ENCODE measurements at regions not wholly inside any gene's neighbourhood (a gene's known extent, or its start where the extent isn't known, plus 50 kb on each side); places are given as distances from the start of the nearest gene placed in this dataset.

DNA sequence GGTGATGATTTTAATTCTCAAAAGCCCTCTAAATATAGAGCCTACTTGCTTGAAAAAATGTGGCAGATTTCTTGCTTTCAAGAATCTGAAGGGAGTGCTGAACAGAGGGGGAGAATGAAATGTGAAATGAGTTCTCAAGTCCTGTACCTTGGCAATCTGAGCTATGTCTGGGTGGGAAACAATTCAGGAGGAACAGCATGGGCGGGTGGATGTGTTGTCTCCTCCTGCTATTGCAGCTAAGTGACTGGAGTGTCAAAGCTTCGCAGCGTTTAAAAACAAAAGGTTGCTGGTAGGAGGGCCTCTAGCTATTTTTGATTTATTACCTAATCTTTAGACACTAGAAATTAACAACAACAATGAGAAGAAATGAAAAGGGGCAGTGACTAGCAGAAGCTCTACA is 102.5 kb upstream of the ARG1 start:
- no peak overlapping the region for H3K27ac ChIP-seq (ENCODE audit: insufficient read depth, low read length)
- WGBS, 2 experiments (ENCODE audit: extremely low coverage in 2 of 2, insufficient read length in 1 of 2): no CpG with 5 or more reads among the region's 3 CpGs
- H2BK120ac ChIP-seq (ENCODE audit: low read depth, low read length): no peak overlapping the region
- H3K9me3 ChIP-seq (ENCODE audit: control insufficient read depth, insufficient read depth, low read length): peaks cover 2% of the 10 kb centered on the region; the same call in 1 of the 2 replicates
- H2AK9ac ChIP-seq (replicated peaks; ENCODE audit: low read depth, low read length, poor library complexity): no peak overlapping the region
- H3K79me1 ChIP-seq (ENCODE audit: low read depth in 1 of 2, low read length in 2 of 2): no peaks in the 10 kb centered on the region
- no peak overlapping the region for H2BK5ac ChIP-seq (ENCODE audit: low read depth, low read length, poor library complexity, severe bottlenecking)
- H3K18ac ChIP-seq (ENCODE audit: low read depth, low read length): no peak overlapping the region
- POLR2A ChIA-PET (ENCODE audit: unreplicated experiment): no interaction called here
- H4K91ac ChIP-seq (ENCODE audit: insufficient read depth, low read depth, low read length): no peak overlapping the region
- no peak overlapping the region for H2AK5ac ChIP-seq (ENCODE audit: low read depth, low read length)
- peaks cover 2% of the 10 kb centered on the region; the same call in 1 of the 2 replicates for H3K27me3 ChIP-seq (ENCODE audit: control insufficient read depth, insufficient read depth, low read length)
- H3K4me3 ChIP-seq (ENCODE audit: insufficient read depth, low read depth, low read length): no peak overlapping the region
- H2AFZ ChIP-seq (replicated peaks; ENCODE audit: low read length, poor library complexity): no peak overlapping the region
- H3K9me1 ChIP-seq (ENCODE audit: insufficient read depth, low read length): no peaks in the 10 kb centered on the region
- H3K56ac ChIP-seq (ENCODE audit: extremely low read depth, insufficient read depth, low read length): no peak overlapping the region
- no peaks in the 10 kb centered on the region for H3K4me1 ChIP-seq (ENCODE audit: control insufficient read depth, insufficient read depth, low read length)
- H3K4ac ChIP-seq (ENCODE audit: low read depth, low read length): no peak overlapping the region
- H4K8ac ChIP-seq (ENCODE audit: low read depth in 2 of 2, low read length in 2 of 2): no peak overlapping the region
- H4K5ac ChIP-seq (ENCODE audit: low read depth, low read length): no peak overlapping the region
- intact Hi-C loops (cut with micrococcal nuclease): no loop called here
- no peak overlapping the region for H3K14ac ChIP-seq (replicated peaks; ENCODE audit: low read depth, low read length)
- CTCF ChIA-PET: no interaction called here
- no peak overlapping the region for H2BK15ac ChIP-seq (ENCODE audit: low read depth, low read length)
- H3K4me2 ChIP-seq (ENCODE audit: low read depth, low read length): no peak overlapping the region
- no peak overlapping the region for H3K9ac ChIP-seq (ENCODE audit: low read depth, low read length)
- no peaks in the 10 kb centered on the region for H3K36me3 ChIP-seq (ENCODE audit: control insufficient read depth, insufficient read depth, low read length)
- dilution Hi-C loops (cut with HindIII; ENCODE audit: low sequenced_read_pairs, unreplicated experiment): no loop called here
- no peaks in the 10 kb centered on the region for H4K20me1 ChIP-seq (ENCODE audit: insufficient read depth, low read length)
- H2BK20ac ChIP-seq (ENCODE audit: low read depth, low read length): no peak overlapping the region
- TF ChIP-seq NFE2L2 (IDR thresholded peaks at IDR 0.05; ENCODE audit: low read depth, low read length) (no peak), POLR2A (IDR thresholded peaks at IDR 0.05; ENCODE audit: low read depth, low read length) (no peak), BHLHE40 (IDR thresholded peaks at IDR 0.05; ENCODE audit: low read depth, low read length) (no peak), SMC3 (IDR thresholded peaks at IDR 0.05; ENCODE audit: low read depth, low read length) (no peak), RFX5 (IDR thresholded peaks at IDR 0.05; ENCODE audit: low read depth, low read length) (no peak)
- no peak overlapping the region for H3K23ac ChIP-seq (ENCODE audit: low read depth, low read length)
- no TSS peak for BruUV-seq (replicated peaks)
- DNase-seq: no peak
- in situ Hi-C loops (cut with MboI; ENCODE audit: low sequenced_read_pairs): no loop called here
- no peak for ATAC-seq (ENCODE audit: low read depth)
